Activated naive CD4-positive, alpha-beta T cell treated with anti-CD3 and anti-CD28 coated beads for 36 hours (primary cell): ENCODE measurements at regions not wholly inside any gene's neighbourhood (a gene's known extent, or its start where the extent isn't known, plus 50 kb on each side); places are given as distances from the start of the nearest gene placed in this dataset.

Source experiments
- CTCF ChIA-PET: fragments of 350-600 bp; sonication (Branson Sonifier 250); formaldehyde crosslinking; loops from one replicate; lab custom pipeline; 2021; ENCODE audit warnings: antibody characterized with exemption; lab: Charles Lee
- DNase-seq: peaks from one replicate; pipeline ENCODE4 v3.0.0-alpha.2; 2020
- H3K27ac Mint-ChIP-seq: one replicate; pipeline ENCODE4 v1.8.0; 2021; ENCODE audit warnings: mild to moderate bottlenecking, mixed read lengths
- H3K27me3 Mint-ChIP-seq: one replicate; pipeline ENCODE4 v1.8.0; 2021; ENCODE audit warnings: low read depth, mixed read lengths
- H3K36me3 Mint-ChIP-seq: one replicate; pipeline ENCODE4 v1.8.0; 2021; ENCODE audit warnings: low read depth, mixed read lengths
- H3K4me1 Mint-ChIP-seq: one replicate; pipeline ENCODE4 v1.8.0; 2021; ENCODE audit warnings: low read depth, mixed read lengths
- H3K4me3 Mint-ChIP-seq: one replicate; pipeline ENCODE4 v1.8.0; 2021; ENCODE audit warnings: mild to moderate bottlenecking, moderate library complexity, mixed read lengths
- H3K9me3 Mint-ChIP-seq: one replicate; pipeline ENCODE4 v1.8.0; 2021; ENCODE audit warnings: mixed read lengths
- intact Hi-C: fragments of 100-400 bp; cut with micrococcal nuclease; formaldehyde crosslinking; loops from one replicate; pipeline ENCODE4 v1.15.1; 2023

- no peak overlapping the region for H3K27ac Mint-ChIP-seq
- H3K4me3 Mint-ChIP-seq, result no peak overlapping the region
- intact Hi-C loops, result no loop called here
Observed at GRCh38 chr10:100693821-100694220, 51.6 kb upstream of the PAX2 start.

More at GRCh38 chr10:100693821-100694220, 51.6 kb upstream of the PAX2 start:
- Mint-ChIP-seq H3K27me3 (peaks cover 36% of the 10 kb centered on the region), H3K4me1 (peaks cover 11% of the 10 kb centered on the region), H3K9me3 (no peaks in the 10 kb centered on the region), H3K36me3 (no peaks in the 10 kb centered on the region)
- DNase-seq, result no peak
- CTCF ChIA-PET, result interaction anchor here (1.6 to 2.0 kb wide), 3 partner anchors 23 to 50 kb away, joined by 3 to 6 read pairs (median 5); no protein-coding TSS in a partner anchor
